Keratinocyte (primary cell): ENCODE measurements at regions not wholly inside any gene's neighbourhood (a gene's known extent, or its start where the extent isn't known, plus 50 kb on each side); places are given as distances from the start of the nearest gene placed in this dataset.

Experiments used
- DNase-seq: peaks from one replicate; pipeline ENCODE4 v3.0.0-alpha.2; 2011; ENCODE audit warnings: low read depth, missing footprints, low spot score
- FAIRE-seq: peaks from 2 replicates; lab custom pipeline; 2011; peaks lifted over from hg19 to GRCh38; lab: Jason Lieb, UNC
- H2AFZ ChIP-seq: 2 replicates; pipeline ENCODE4 v1.6.0; 2012; ENCODE audit warnings: low read length, control low read depth, inconsistent platforms; ENCODE audit not compliant: control insufficient read depth
- H3K27ac ChIP-seq: 2 replicates; pipeline ENCODE4 v1.5.1; 2011; ENCODE audit warnings: low read length; ENCODE audit not compliant: control insufficient read depth, insufficient read depth
- H3K27me3 ChIP-seq: 3 replicates; pipeline ENCODE4 v1.6.0; 2011; ENCODE audit warnings: low read length; ENCODE audit not compliant: control insufficient read depth, insufficient read depth; ENCODE audit errors: extremely low read depth
- H3K36me3 ChIP-seq, 2 experiments: 2 replicates in 1 of 2; 3 replicates in 1 of 2; pipeline ENCODE4 v1.5.1; 2011; ENCODE audit warnings: low read length in 2 of 2, mild to moderate bottlenecking in 1 of 2; ENCODE audit not compliant: control insufficient read depth in 2 of 2, insufficient read depth in 2 of 2; ENCODE audit errors: extremely low read depth in 1 of 2
- H3K4me1 ChIP-seq: 3 replicates; pipeline ENCODE4 v1.5.1; 2011; ENCODE audit warnings: low read length; ENCODE audit not compliant: control insufficient read depth, insufficient read depth; ENCODE audit errors: extremely low read depth
- H3K4me2 ChIP-seq: 3 replicates; pipeline ENCODE4 v1.6.0; 2011; ENCODE audit warnings: low read depth, low read length; ENCODE audit not compliant: control insufficient read depth, insufficient read depth; ENCODE audit errors: extremely low read depth
- H3K4me3 ChIP-seq, 3 experiments: fragments of 200-600 bp in 1 of 3; sonication (generic) in 1 of 3; 2 replicates in 2 of 3; 3 replicates in 1 of 3; pipeline ENCODE4 v1.5.1; 2011 to 2016; ENCODE audit warnings: low read length in 3 of 3, mild to moderate bottlenecking in 3 of 3, control low read depth in 2 of 3, inconsistent platforms in 1 of 3, low read depth in 1 of 3, mixed read lengths in 1 of 3, mixed run types in 1 of 3, moderate library complexity in 1 of 3; ENCODE audit not compliant: control insufficient read depth in 2 of 3, insufficient read depth in 2 of 3; ENCODE audit errors: extremely low read depth in 1 of 3
- H3K79me2 ChIP-seq: 2 replicates; pipeline ENCODE4 v1.6.0; 2012; ENCODE audit warnings: low read length; ENCODE audit not compliant: control insufficient read depth, insufficient read depth
- H3K9ac ChIP-seq: 3 replicates; pipeline ENCODE4 v1.6.0; 2011; ENCODE audit warnings: low read length; ENCODE audit not compliant: control insufficient read depth, insufficient read depth; ENCODE audit errors: extremely low read depth
- H3K9me1 ChIP-seq: 3 replicates; pipeline ENCODE4 v1.6.0; 2011; ENCODE audit warnings: low read length; ENCODE audit not compliant: control insufficient read depth, insufficient read depth; ENCODE audit errors: extremely low read depth
- H3K9me3 ChIP-seq: 2 replicates; pipeline ENCODE4 v1.5.1; 2012; ENCODE audit warnings: low read depth, low read length; ENCODE audit not compliant: control insufficient read depth
- H4K20me1 ChIP-seq: 3 replicates; pipeline ENCODE4 v1.6.0; 2011; ENCODE audit warnings: low read length; ENCODE audit not compliant: control insufficient read depth, insufficient read depth; ENCODE audit errors: extremely low read depth
- CTCF ChIP-seq, 3 experiments: IDR thresholded peaks in 1 of 3; conservative IDR thresholded peaks in 1 of 3; optimal IDR thresholded peaks in 1 of 3; 2 replicates in 2 of 3; 3 replicates in 1 of 3; pipeline versions ENCODE3 to v1.5.1; 2011; ENCODE audit warnings: low read length in 3 of 3, mild to moderate bottlenecking in 3 of 3, moderate library complexity in 2 of 3, control low read depth in 1 of 3, inconsistent platforms in 1 of 3; ENCODE audit not compliant: insufficient read depth in 2 of 3; ENCODE audit errors: extremely low read depth in 1 of 3
- EZH2 ChIP-seq: IDR thresholded peaks from one replicate; pipeline ENCODE4 v1.6.1; 2012; ENCODE audit warnings: inconsistent platforms, mild to moderate bottlenecking, low read length, moderate library complexity
- dilution Hi-C: fragments of 300-500 bp; cut with MboI; formaldehyde crosslinking; loops from one replicate; pipeline ENCODE4 v1.7.0; 2020; ENCODE audit warnings: low sequenced_read_pairs; ENCODE audit not compliant: extremely low pct_ligation_motif_present

DNA sequence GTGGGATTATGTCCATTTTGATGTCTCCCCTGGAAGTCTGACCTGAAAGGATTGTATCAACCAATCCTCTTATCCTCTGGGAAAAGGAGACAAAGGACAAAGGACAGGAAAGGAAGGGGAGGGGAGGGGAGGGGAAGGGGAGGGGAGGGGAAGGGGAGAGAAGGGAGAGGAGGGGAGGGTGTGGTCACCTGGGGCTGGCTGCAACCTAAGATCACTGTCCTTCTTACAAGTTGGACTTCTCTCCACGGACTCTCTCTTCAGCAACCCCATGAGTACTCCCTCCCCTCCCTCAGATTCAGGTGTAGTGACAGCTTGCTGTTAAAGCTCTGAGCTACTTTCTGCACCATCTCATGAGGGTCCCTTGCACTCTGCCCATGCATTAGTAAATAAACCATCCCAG is 58.9 kb upstream of the KLHL31 start:
- no peak overlapping the region for H2AFZ ChIP-seq
- no peak for FAIRE-seq
- TF ChIP-seq EZH2 (no peak), CTCF (optimal IDR thresholded peaks at IDR 0.05 in 1 of 3, IDR thresholded peaks at IDR 0.05 in 1 of 3, conservative IDR thresholded peaks at IDR 0.05 in 1 of 3; ENCODE audit: extremely low read depth in 1 of 3, insufficient read depth in 2 of 3, low read length in 3 of 3) (no peak)
- dilution Hi-C loops, result no loop called here
- H3K9ac ChIP-seq, result no peak overlapping the region
- H3K9me1 ChIP-seq, result no peaks in the 10 kb centered on the region
- H3K27ac ChIP-seq, result no peak overlapping the region
- no peak overlapping the region for H3K4me2 ChIP-seq
- no peak overlapping the region for H3K4me3 ChIP-seq
- H3K4me1 ChIP-seq, result peaks cover 3% of the 10 kb centered on the region
- no peak for DNase-seq
- no peaks in the 10 kb centered on the region for H4K20me1 ChIP-seq
- no peaks in the 10 kb centered on the region for H3K79me2 ChIP-seq
- no peaks in the 10 kb centered on the region for H3K27me3 ChIP-seq
- no peaks in the 10 kb centered on the region for H3K9me3 ChIP-seq
- H3K36me3 ChIP-seq, result no peaks in the 10 kb centered on the region

DNA sequence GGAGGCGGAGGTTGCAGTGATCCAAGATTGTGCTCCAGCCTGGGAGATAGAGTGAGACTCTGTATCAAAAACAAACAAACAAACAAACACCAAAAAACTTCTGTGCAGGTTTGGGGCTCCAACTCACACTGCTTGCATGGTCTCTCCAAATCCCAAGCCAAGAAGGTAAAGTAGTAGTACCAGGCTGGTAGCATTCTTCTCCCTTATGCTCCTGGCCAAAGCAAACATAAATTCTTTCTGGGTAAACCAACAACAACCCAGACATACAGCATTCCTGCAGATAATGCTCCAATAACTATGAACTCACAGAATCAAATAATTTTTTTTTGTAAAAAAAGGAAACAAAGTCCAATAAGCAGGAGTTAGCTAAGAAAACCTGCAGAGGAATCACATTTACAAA is 57.8 kb upstream of the KLHL31 start:
- dilution Hi-C loops, result no loop called here
- no peak overlapping the region for H3K9ac ChIP-seq
- no peak overlapping the region for H3K4me3 ChIP-seq
- H3K4me1 ChIP-seq, result peaks cover 4% of the 10 kb centered on the region
- H3K27me3 ChIP-seq, result no peaks in the 10 kb centered on the region
- no peaks in the 10 kb centered on the region for H4K20me1 ChIP-seq
- no peak overlapping the region for H2AFZ ChIP-seq
- TF ChIP-seq EZH2 (no peak), CTCF (optimal IDR thresholded peaks at IDR 0.05 in 1 of 3, IDR thresholded peaks at IDR 0.05 in 1 of 3, conservative IDR thresholded peaks at IDR 0.05 in 1 of 3; ENCODE audit: extremely low read depth in 1 of 3, insufficient read depth in 2 of 3, low read length in 3 of 3) (no peak)
- DNase-seq, result no peak
- no peaks in the 10 kb centered on the region for H3K9me1 ChIP-seq
- no peak overlapping the region for H3K27ac ChIP-seq
- H3K4me2 ChIP-seq, result no peak overlapping the region
- H3K36me3 ChIP-seq, result no peaks in the 10 kb centered on the region
- no peak for FAIRE-seq
- no peaks in the 10 kb centered on the region for H3K79me2 ChIP-seq
- H3K9me3 ChIP-seq, result no peaks in the 10 kb centered on the region
